Neural progenitor cell (in vitro differentiated cells): ENCODE measurements at regions not wholly inside any gene's neighbourhood (a gene's known extent, or its start where the extent isn't known, plus 50 kb on each side); places are given as distances from the start of the nearest gene placed in this dataset.

ENCODE experiments used
- DNase-seq: peaks from one replicate; pipeline ENCODE4 v3.0.0-alpha.2; 2016; ENCODE audit warnings: low spot score
- H2AFZ ChIP-seq: fragments of 200-600 bp; sonication (generic); replicated peaks from 2 replicates; pipeline ENCODE4 v1.6.1; 2016; ENCODE audit warnings: antibody characterized with exemption
- H3F3A ChIP-seq: fragments of 200-600 bp; sonication (generic); 2 replicates; pipeline ENCODE4 v1.6.1; 2016; ENCODE audit warnings: antibody characterized with exemption, low read depth
- H3K27ac ChIP-seq: fragments of 200-600 bp; sonication (generic); 2 replicates; pipeline ENCODE4 v1.5.1; 2016; ENCODE audit warnings: mild to moderate bottlenecking
- H3K27me3 ChIP-seq: fragments of 200-600 bp; sonication (generic); 2 replicates; pipeline ENCODE4 v1.6.1; 2016; ENCODE audit warnings: mild to moderate bottlenecking, moderate library complexity
- H3K36me3 ChIP-seq: fragments of 200-600 bp; sonication (generic); 2 replicates; pipeline ENCODE4 v1.5.1; 2016
- H3K4me1 ChIP-seq: fragments of 200-600 bp; sonication (generic); 2 replicates; pipeline ENCODE4 v1.6.1; 2016; ENCODE audit warnings: mixed run types
- H3K4me2 ChIP-seq: fragments of 200-600 bp; sonication (generic); 2 replicates; pipeline ENCODE4 v1.6.1; 2016
- H3K4me3 ChIP-seq: fragments of 200-600 bp; sonication (generic); 2 replicates; pipeline ENCODE4 v1.5.1; 2016
- H3K79me2 ChIP-seq: fragments of 200-600 bp; sonication (generic); 2 replicates; pipeline ENCODE4 v1.6.1; 2016; ENCODE audit warnings: low read depth
- H3K9ac ChIP-seq: fragments of 200-600 bp; sonication (generic); 2 replicates; pipeline ENCODE4 v1.6.1; 2016
- H3K9me3 ChIP-seq: fragments of 200-600 bp; sonication (generic); 2 replicates; pipeline ENCODE4 v1.5.1; 2016; ENCODE audit warnings: low read depth
- H4K20me1 ChIP-seq: fragments of 200-600 bp; sonication (generic); 2 replicates; pipeline ENCODE4 v1.6.1; 2016; ENCODE audit warnings: low read depth
- H3K27ac Mint-ChIP-seq: 3 replicates; pipeline ENCODE4 v1.8.0; 2021; ENCODE audit warnings: mixed read lengths
- H3K27me3 Mint-ChIP-seq: 2 replicates; pipeline ENCODE4 v1.8.0; 2022; ENCODE audit warnings: low read depth, mild to moderate bottlenecking, inconsistent platforms, moderate library complexity, mixed read lengths; ENCODE audit not compliant: insufficient read depth
- H3K36me3 Mint-ChIP-seq: 3 replicates; pipeline ENCODE4 v1.8.0; 2021; ENCODE audit warnings: mixed read lengths
- H3K4me1 Mint-ChIP-seq: 3 replicates; pipeline ENCODE4 v1.8.0; 2021; ENCODE audit warnings: mixed read lengths
- H3K4me3 Mint-ChIP-seq: 3 replicates; pipeline ENCODE4 v1.8.0; 2021; ENCODE audit warnings: mild to moderate bottlenecking, moderate library complexity, mixed read lengths
- H3K9me3 Mint-ChIP-seq: 3 replicates; pipeline ENCODE4 v1.8.0; 2020; ENCODE audit warnings: mixed read lengths
- CTCF ChIP-seq: fragments of 200-600 bp; sonication (generic); IDR thresholded peaks from 2 replicates; pipeline ENCODE4 v1.5.1; 2017; ENCODE audit warnings: antibody characterized with exemption, mild to moderate bottlenecking
- EZH2 ChIP-seq: fragments of 200-600 bp; sonication (generic); IDR thresholded peaks from 2 replicates; pipeline ENCODE4 v1.6.1; 2017; ENCODE audit warnings: antibody characterized with exemption, mild to moderate bottlenecking, moderate library complexity
- EZH2phosphoT487 ChIP-seq: fragments of 200-600 bp; sonication (generic); IDR thresholded peaks from 2 replicates; pipeline ENCODE4 v1.6.1; 2017; ENCODE audit warnings: antibody characterized with exemption

GRCh38 chr6:8830794-8831193 lies 395.4 kb upstream of the SLC35B3 start:
- Mint-ChIP-seq H3K4me3 (no peak overlapping the region), H3K27me3 (peaks cover 6% of the 10 kb centered on the region), H3K36me3 (peaks cover 1% of the 10 kb centered on the region), H3K4me1 (peaks cover 33% of the 10 kb centered on the region), H3K9me3 (peaks cover 7% of the 10 kb centered on the region), H3K27ac (no peak overlapping the region)
- Histone ChIP-seq H3K27ac (no peak overlapping the region), H3K4me2 (no peak overlapping the region), H3K4me1 (peaks cover 20% of the 10 kb centered on the region), H3K36me3 (no peaks in the 10 kb centered on the region), H3K9me3 (no peaks in the 10 kb centered on the region), H3K4me3 (no peak overlapping the region), H3K27me3 (no peaks in the 10 kb centered on the region), H3K9ac (no peak overlapping the region), H3K79me2 (no peaks in the 10 kb centered on the region), H3F3A (no peaks in the 10 kb centered on the region), H2AFZ (no peak overlapping the region), H4K20me1 (no peaks in the 10 kb centered on the region)
- TF ChIP-seq CTCF (no peak), EZH2 (no peak), EZH2phosphoT487 (no peak)
- DNase-seq = no peak

- Histone ChIP-seq H3F3A (no peaks in the 10 kb centered on the region), H3K36me3 (no peaks in the 10 kb centered on the region), H2AFZ (peak overlapping the region; percentile 42), H3K4me1 (peaks cover 15% of the 10 kb centered on the region), H3K9me3 (no peaks in the 10 kb centered on the region), H3K27me3 (no peaks in the 10 kb centered on the region), H4K20me1 (no peaks in the 10 kb centered on the region), H3K9ac (no peak overlapping the region), H3K79me2 (no peaks in the 10 kb centered on the region), H3K4me3 (no peak overlapping the region), H3K27ac (no peak overlapping the region), H3K4me2 (no peak overlapping the region)
- peak; percentile 7 for DNase-seq
- Mint-ChIP-seq H3K27me3 (peaks cover 6% of the 10 kb centered on the region), H3K4me3 (no peak overlapping the region), H3K36me3 (peaks cover 1% of the 10 kb centered on the region), H3K9me3 (peaks cover 7% of the 10 kb centered on the region), H3K27ac (peak overlapping the region; percentile 65), H3K4me1 (peaks cover 24% of the 10 kb centered on the region)
- TF ChIP-seq EZH2 = no peak
Observed at GRCh38 chr6:8829796-8830195, 394.5 kb upstream of the SLC35B3 start.

GRCh38 chr6:8829296-8829695 lies 394.0 kb upstream of the SLC35B3 start:
- Mint-ChIP-seq H3K4me3 (no peak overlapping the region), H3K4me1 (peaks cover 19% of the 10 kb centered on the region), H3K27me3 (peaks cover 6% of the 10 kb centered on the region), H3K27ac (no peak overlapping the region), H3K9me3 (peaks cover 7% of the 10 kb centered on the region), H3K36me3 (peaks cover 1% of the 10 kb centered on the region)
- H3K4me2 ChIP-seq = no peak overlapping the region
- no peak for DNase-seq
- H3K4me1 ChIP-seq = peaks cover 15% of the 10 kb centered on the region
- no peaks in the 10 kb centered on the region for H3K79me2 ChIP-seq
- H3K27ac ChIP-seq = no peak overlapping the region
- no peaks in the 10 kb centered on the region for H3K27me3 ChIP-seq
- no peaks in the 10 kb centered on the region for H3K36me3 ChIP-seq
- H3K4me3 ChIP-seq = no peak overlapping the region
- no peak overlapping the region for H2AFZ ChIP-seq
- no peaks in the 10 kb centered on the region for H3F3A ChIP-seq
- no peaks in the 10 kb centered on the region for H3K9me3 ChIP-seq
- no peak overlapping the region for H3K9ac ChIP-seq
- H4K20me1 ChIP-seq = no peaks in the 10 kb centered on the region
- TF ChIP-seq EZH2phosphoT487 (no peak), CTCF (no peak), EZH2 (no peak)

- no peak overlapping the region for H3K4me3 ChIP-seq
- no peaks in the 10 kb centered on the region for H4K20me1 ChIP-seq
- no peak overlapping the region for H3K4me3 Mint-ChIP-seq
- peaks cover 15% of the 10 kb centered on the region for H3K4me1 ChIP-seq
- TF ChIP-seq EZH2phosphoT487 (no peak), CTCF (no peak), EZH2 (no peak)
- H3F3A ChIP-seq = no peaks in the 10 kb centered on the region
- no peaks in the 10 kb centered on the region for H3K27me3 ChIP-seq
- H3K36me3 Mint-ChIP-seq = peaks cover 1% of the 10 kb centered on the region
- H3K27me3 Mint-ChIP-seq = peaks cover 6% of the 10 kb centered on the region
- H3K36me3 ChIP-seq = no peaks in the 10 kb centered on the region
- peaks cover 24% of the 10 kb centered on the region for H3K4me1 Mint-ChIP-seq
- H3K4me2 ChIP-seq = no peak overlapping the region
- H2AFZ ChIP-seq = no peak overlapping the region
- H3K79me2 ChIP-seq = no peaks in the 10 kb centered on the region
- H3K27ac ChIP-seq = no peak overlapping the region
- peaks cover 7% of the 10 kb centered on the region for H3K9me3 Mint-ChIP-seq
- DNase-seq = no peak
- H3K9ac ChIP-seq = no peak overlapping the region
- no peak overlapping the region for H3K27ac Mint-ChIP-seq
- no peaks in the 10 kb centered on the region for H3K9me3 ChIP-seq
Observed at GRCh38 chr6:8828376-8828775, 393.0 kb upstream of the SLC35B3 start.
